Ovary (tissue), 3 donors: ENCODE measurements at regions not wholly inside any gene's neighbourhood (a gene's known extent, or its start where the extent isn't known, plus 50 kb on each side); places are given as distances from the start of the nearest gene placed in this dataset.

Experiments used
- CTCF ChIP-seq, 3 donors: fragments of 450-650 bp in 2 of 3; fragments of 200-600 bp in 1 of 3; IDR thresholded peaks; one replicate each; pipeline versions ENCODE4 v1.5.1 to v1.8.0; 2016 to 2022; ENCODE audit warnings: antibody characterized with exemption in 3 of 3, mild to moderate bottlenecking in 1 of 3
- POLR2A ChIP-seq: fragments of 450-650 bp; IDR thresholded peaks from one replicate; pipeline ENCODE4 v1.6.1; 2017; ENCODE audit warnings: antibody characterized with exemption, mild to moderate bottlenecking, moderate library complexity
- donor health status: DM: no; HTN: no; CAD: no.

- TF ChIP-seq CTCF (IDR thresholded peaks at IDR 0.05): no peak
- TF ChIP-seq POLR2A: no peak
Measured at GRCh38 chr14:42884100-42884499, 1277.4 kb downstream of the LRFN5 start.
